GM12892 (cell line): ENCODE measurements at regions not wholly inside any gene's neighbourhood (a gene's known extent, or its start where the extent isn't known, plus 50 kb on each side); places are given as distances from the start of the nearest gene placed in this dataset.

Experiments used
- POLR2A ChIP-seq: IDR thresholded peaks from 2 replicates; pipeline ENCODE4 v1.6.1; 2011; ENCODE audit warnings: low read depth, low read length, control low read depth
- POLR2AphosphoS5 ChIP-seq: IDR thresholded peaks from 2 replicates; pipeline ENCODE4 v1.6.1; 2011; ENCODE audit warnings: low read depth, low read length, control low read depth
- TAF1 ChIP-seq: IDR thresholded peaks from 2 replicates; pipeline ENCODE4 v1.6.1; 2011; ENCODE audit warnings: low read depth, mild to moderate bottlenecking, control low read depth, low read length, borderline replicate concordance

GRCh38 chr1:218699865-218700264 is 354.7 kb downstream of the TGFB2 start:
- TF ChIP-seq POLR2AphosphoS5 (no peak), POLR2A (no peak), TAF1 (no peak)
